ENCODE measurements at regions not wholly inside any gene's neighbourhood (a gene's known extent, or its start where the extent isn't known, plus 50 kb on each side); places are given as distances from the start of the nearest gene placed in this dataset.

- Histone ChIP-seq H3K27me3 (ENCODE audit: insufficient read depth, low read depth, low read length) (no peaks in the 10 kb centered on the region), H3F3A (ENCODE audit: insufficient read depth, low read length, poor library complexity, severe bottlenecking) (no peaks in the 10 kb centered on the region), H3K9ac (ENCODE audit: low read length) (no peak overlapping the region), H3K36me3 (ENCODE audit: insufficient read depth, low read length) (no peaks in the 10 kb centered on the region), H3K79me2 (replicated peaks; ENCODE audit: insufficient read depth, low read length) (no peaks in the 10 kb centered on the region), H3K27ac (ENCODE audit: low read length) (no peak overlapping the region), H3K9me2 (ENCODE audit: insufficient read depth, low read length) (no peaks in the 10 kb centered on the region), H3K4me3 (ENCODE audit: low read length) (no peak overlapping the region), H2AFZ (ENCODE audit: low read depth, low read length) (no peak overlapping the region), H3K9me3 (ENCODE audit: low read length) (no peaks in the 10 kb centered on the region), H4K20me1 (ENCODE audit: insufficient read depth) (no peaks in the 10 kb centered on the region), H3K4me2 (ENCODE audit: low read length) (no peak overlapping the region)
- TF ChIP-seq SMC3 (conservative IDR thresholded peaks at IDR 0.05; ENCODE audit: poor library complexity) (no peak), CTCF (IDR thresholded peaks at IDR 0.05; ENCODE audit: poor library complexity, severe bottlenecking) (no peak), TAF1 (IDR thresholded peaks at IDR 0.05; ENCODE audit: low read depth) (no peak), EP300 (conservative IDR thresholded peaks at IDR 0.05; ENCODE audit: poor library complexity, severe bottlenecking) (no peak), RAD21 (conservative IDR thresholded peaks at IDR 0.05) (no peak), MXI1 (conservative IDR thresholded peaks at IDR 0.05; ENCODE audit: poor library complexity, severe bottlenecking) (no peak), POLR2AphosphoS5 (IDR thresholded peaks at IDR 0.05) (no peak), EZH2 (IDR thresholded peaks at IDR 0.05; ENCODE audit: borderline replicate concordance, insufficient read depth, low read length, poor library complexity, severe bottlenecking) (no peak)
- TF ChIP-seq, protein P1, sequence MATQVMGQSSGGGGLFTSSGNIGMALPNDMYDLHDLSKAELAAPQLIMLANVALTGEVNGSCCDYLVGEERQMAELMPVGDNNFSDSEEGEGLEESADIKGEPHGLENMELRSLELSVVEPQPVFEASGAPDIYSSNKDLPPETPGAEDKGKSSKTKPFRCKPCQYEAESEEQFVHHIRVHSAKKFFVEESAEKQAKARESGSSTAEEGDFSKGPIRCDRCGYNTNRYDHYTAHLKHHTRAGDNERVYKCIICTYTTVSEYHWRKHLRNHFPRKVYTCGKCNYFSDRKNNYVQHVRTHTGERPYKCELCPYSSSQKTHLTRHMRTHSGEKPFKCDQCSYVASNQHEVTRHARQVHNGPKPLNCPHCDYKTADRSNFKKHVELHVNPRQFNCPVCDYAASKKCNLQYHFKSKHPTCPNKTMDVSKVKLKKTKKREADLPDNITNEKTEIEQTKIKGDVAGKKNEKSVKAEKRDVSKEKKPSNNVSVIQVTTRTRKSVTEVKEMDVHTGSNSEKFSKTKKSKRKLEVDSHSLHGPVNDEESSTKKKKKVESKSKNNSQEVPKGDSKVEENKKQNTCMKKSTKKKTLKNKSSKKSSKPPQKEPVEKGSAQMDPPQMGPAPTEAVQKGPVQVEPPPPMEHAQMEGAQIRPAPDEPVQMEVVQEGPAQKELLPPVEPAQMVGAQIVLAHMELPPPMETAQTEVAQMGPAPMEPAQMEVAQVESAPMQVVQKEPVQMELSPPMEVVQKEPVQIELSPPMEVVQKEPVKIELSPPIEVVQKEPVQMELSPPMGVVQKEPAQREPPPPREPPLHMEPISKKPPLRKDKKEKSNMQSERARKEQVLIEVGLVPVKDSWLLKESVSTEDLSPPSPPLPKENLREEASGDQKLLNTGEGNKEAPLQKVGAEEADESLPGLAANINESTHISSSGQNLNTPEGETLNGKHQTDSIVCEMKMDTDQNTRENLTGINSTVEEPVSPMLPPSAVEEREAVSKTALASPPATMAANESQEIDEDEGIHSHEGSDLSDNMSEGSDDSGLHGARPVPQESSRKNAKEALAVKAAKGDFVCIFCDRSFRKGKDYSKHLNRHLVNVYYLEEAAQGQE (IDR thresholded peaks at IDR 0.05; ENCODE audit: borderline replicate concordance) = no peak
These were observed 300.7 kb downstream of the ZNF536 start for GRCh38 chr19:30672926-30673325.

GRCh38 chr19:30671622-30672051, 299.5 kb downstream of the ZNF536 start:
- Histone ChIP-seq H3K27me3 (ENCODE audit: insufficient read depth, low read depth, low read length) (no peaks in the 10 kb centered on the region), H3K9me2 (ENCODE audit: insufficient read depth, low read length) (no peaks in the 10 kb centered on the region), H2AFZ (ENCODE audit: low read depth, low read length) (no peak overlapping the region), H3K4me3 (ENCODE audit: low read length) (no peak overlapping the region), H3K4me2 (ENCODE audit: low read length) (no peak overlapping the region), H3K79me2 (replicated peaks; ENCODE audit: insufficient read depth, low read length) (no peaks in the 10 kb centered on the region), H3K9ac (ENCODE audit: low read length) (no peak overlapping the region), H4K20me1 (ENCODE audit: insufficient read depth) (no peaks in the 10 kb centered on the region), H3K36me3 (ENCODE audit: insufficient read depth, low read length) (no peaks in the 10 kb centered on the region), H3K27ac (ENCODE audit: low read length) (no peak overlapping the region), H3F3A (ENCODE audit: insufficient read depth, low read length, poor library complexity, severe bottlenecking) (no peaks in the 10 kb centered on the region), H3K9me3 (ENCODE audit: low read length) (no peaks in the 10 kb centered on the region)
- TF ChIP-seq RAD21 (conservative IDR thresholded peaks at IDR 0.05) = no peak
- no peak for TF ChIP-seq TAF1 (IDR thresholded peaks at IDR 0.05; ENCODE audit: low read depth)
- TF ChIP-seq EP300 (conservative IDR thresholded peaks at IDR 0.05; ENCODE audit: poor library complexity, severe bottlenecking) = no peak
- TF ChIP-seq MXI1 (conservative IDR thresholded peaks at IDR 0.05; ENCODE audit: poor library complexity, severe bottlenecking) = no peak
- TF ChIP-seq, protein P1 (IDR thresholded peaks at IDR 0.05; ENCODE audit: borderline replicate concordance) = no peak
- TF ChIP-seq POLR2AphosphoS5 (IDR thresholded peaks at IDR 0.05) = no peak
- no peak for TF ChIP-seq CTCF (IDR thresholded peaks at IDR 0.05; ENCODE audit: poor library complexity, severe bottlenecking)
- no peak for TF ChIP-seq EZH2 (IDR thresholded peaks at IDR 0.05; ENCODE audit: borderline replicate concordance, insufficient read depth, low read length, poor library complexity, severe bottlenecking)
- TF ChIP-seq SMC3 (conservative IDR thresholded peaks at IDR 0.05; ENCODE audit: poor library complexity) = no peak

Measured in neural cell (in vitro differentiated cells).